Lower lobe of right lung (tissue), 2 donors: ENCODE measurements at regions not wholly inside any gene's neighbourhood (a gene's known extent, or its start where the extent isn't known, plus 50 kb on each side); places are given as distances from the start of the nearest gene placed in this dataset.

ENCODE experiments used
- ATAC-seq, 2 donors: fragments of 200-7000 bp; cut with Tn5 transposase; one replicate each; pipeline ENCODE4 v1.9.1; 2020 to 2022; ENCODE audit warnings: mild to moderate bottlenecking in 2 of 2, moderate library complexity in 2 of 2
- DNase-seq: peaks from one replicate; pipeline ENCODE4 v3.0.0-alpha.2; 2020
- H3K27ac ChIP-seq: fragments of 200-600 bp; one replicate; pipeline ENCODE4 v1.8.0; 2022
- H3K27me3 ChIP-seq: fragments of 200-600 bp; one replicate; pipeline ENCODE4 v1.8.0; 2022; ENCODE audit warnings: low read depth
- H3K36me3 ChIP-seq: fragments of 200-600 bp; one replicate; pipeline ENCODE4 v1.8.0; 2022; ENCODE audit warnings: mild to moderate bottlenecking
- H3K4me1 ChIP-seq: fragments of 200-600 bp; one replicate; pipeline ENCODE4 v1.8.0; 2022
- H3K4me3 ChIP-seq: fragments of 200-600 bp; one replicate; pipeline ENCODE4 v1.8.0; 2022; ENCODE audit warnings: mild to moderate bottlenecking
- H3K9me3 ChIP-seq: fragments of 200-600 bp; one replicate; pipeline ENCODE4 v1.8.0; 2022
- intact Hi-C: fragments of 100-400 bp; cut with DNase I; formaldehyde crosslinking; loops from one replicate; pipeline ENCODE4 v1.11.0; 2022
- TF ChIP-seq, protein P1 (sequence below): fragments of 200-600 bp; IDR thresholded peaks from one replicate; pipeline ENCODE4 v1.8.0; 2022; ENCODE audit warnings: antibody characterized with exemption, mild to moderate bottlenecking
- donor health status: DM: no; HTN: yes; CAD: no; lungs with severe emphysema.

GRCh38 chr14:98724734-98725133, 547.3 kb downstream of the BCL11B start:
- Histone ChIP-seq H3K27me3 (peaks cover 7% of the 10 kb centered on the region), H3K36me3 (no peaks in the 10 kb centered on the region), H3K4me1 (no peaks in the 10 kb centered on the region), H3K9me3 (no peaks in the 10 kb centered on the region), H3K4me3 (no peak overlapping the region), H3K27ac (no peak overlapping the region)
- intact Hi-C loops, result no loop called here
- DNase-seq, result no peak
- TF ChIP-seq, protein P1, sequence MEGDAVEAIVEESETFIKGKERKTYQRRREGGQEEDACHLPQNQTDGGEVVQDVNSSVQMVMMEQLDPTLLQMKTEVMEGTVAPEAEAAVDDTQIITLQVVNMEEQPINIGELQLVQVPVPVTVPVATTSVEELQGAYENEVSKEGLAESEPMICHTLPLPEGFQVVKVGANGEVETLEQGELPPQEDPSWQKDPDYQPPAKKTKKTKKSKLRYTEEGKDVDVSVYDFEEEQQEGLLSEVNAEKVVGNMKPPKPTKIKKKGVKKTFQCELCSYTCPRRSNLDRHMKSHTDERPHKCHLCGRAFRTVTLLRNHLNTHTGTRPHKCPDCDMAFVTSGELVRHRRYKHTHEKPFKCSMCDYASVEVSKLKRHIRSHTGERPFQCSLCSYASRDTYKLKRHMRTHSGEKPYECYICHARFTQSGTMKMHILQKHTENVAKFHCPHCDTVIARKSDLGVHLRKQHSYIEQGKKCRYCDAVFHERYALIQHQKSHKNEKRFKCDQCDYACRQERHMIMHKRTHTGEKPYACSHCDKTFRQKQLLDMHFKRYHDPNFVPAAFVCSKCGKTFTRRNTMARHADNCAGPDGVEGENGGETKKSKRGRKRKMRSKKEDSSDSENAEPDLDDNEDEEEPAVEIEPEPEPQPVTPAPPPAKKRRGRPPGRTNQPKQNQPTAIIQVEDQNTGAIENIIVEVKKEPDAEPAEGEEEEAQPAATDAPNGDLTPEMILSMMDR, result no peak
- no peak for ATAC-seq

DNA sequence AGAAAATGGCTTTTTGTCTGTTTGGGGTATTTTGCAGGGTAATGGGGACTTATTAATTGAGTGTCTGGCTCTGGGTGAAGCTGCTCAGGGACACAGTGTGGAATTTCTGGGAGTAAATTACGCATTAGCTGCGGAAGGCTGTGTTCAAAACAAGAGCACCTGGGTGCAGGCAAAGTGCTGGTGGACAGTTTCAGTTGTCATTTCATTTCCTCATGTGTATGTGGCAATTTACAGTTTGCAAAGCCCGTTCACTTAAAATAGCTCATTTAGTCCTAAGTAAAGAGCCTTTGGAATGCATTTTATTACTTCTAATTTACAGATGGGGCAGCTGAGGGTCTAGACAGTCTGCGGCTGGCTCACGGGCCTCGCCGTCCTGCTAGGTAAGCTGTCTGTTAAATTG, 546.8 kb downstream of the BCL11B start:
- H3K36me3 ChIP-seq, result no peaks in the 10 kb centered on the region
- no peak for ATAC-seq
- no peak overlapping the region for H3K27ac ChIP-seq
- H3K9me3 ChIP-seq, result no peaks in the 10 kb centered on the region
- TF ChIP-seq, protein P1, result no peak
- H3K4me3 ChIP-seq, result no peak overlapping the region
- no peak for DNase-seq
- intact Hi-C loops, result no loop called here
- H3K4me1 ChIP-seq, result no peaks in the 10 kb centered on the region
- peaks cover 7% of the 10 kb centered on the region for H3K27me3 ChIP-seq

- intact Hi-C loops, result no loop called here
- ATAC-seq (no peak), DNase-seq (no peak)
- Histone ChIP-seq H3K27ac (no peak overlapping the region), H3K36me3 (no peaks in the 10 kb centered on the region), H3K4me1 (no peaks in the 10 kb centered on the region), H3K4me3 (no peak overlapping the region), H3K9me3 (no peaks in the 10 kb centered on the region), H3K27me3 (peaks cover 7% of the 10 kb centered on the region)
- TF ChIP-seq, protein P1, result no peak
Measured at GRCh38 chr14:98725676-98726075, 546.3 kb downstream of the BCL11B start.

- H3K4me3 ChIP-seq, result no peak overlapping the region
- ATAC-seq (no peak), DNase-seq (no peak)
- TF ChIP-seq, protein P1, result no peak
- peaks cover 7% of the 10 kb centered on the region for H3K27me3 ChIP-seq
- H3K36me3 ChIP-seq, result no peaks in the 10 kb centered on the region
- H3K4me1 ChIP-seq, result no peaks in the 10 kb centered on the region
- no peak overlapping the region for H3K27ac ChIP-seq
- no peaks in the 10 kb centered on the region for H3K9me3 ChIP-seq
- intact Hi-C loops, result no loop called here
Measured at GRCh38 chr14:98726585-98727405, 545.2 kb downstream of the BCL11B start.

DNA sequence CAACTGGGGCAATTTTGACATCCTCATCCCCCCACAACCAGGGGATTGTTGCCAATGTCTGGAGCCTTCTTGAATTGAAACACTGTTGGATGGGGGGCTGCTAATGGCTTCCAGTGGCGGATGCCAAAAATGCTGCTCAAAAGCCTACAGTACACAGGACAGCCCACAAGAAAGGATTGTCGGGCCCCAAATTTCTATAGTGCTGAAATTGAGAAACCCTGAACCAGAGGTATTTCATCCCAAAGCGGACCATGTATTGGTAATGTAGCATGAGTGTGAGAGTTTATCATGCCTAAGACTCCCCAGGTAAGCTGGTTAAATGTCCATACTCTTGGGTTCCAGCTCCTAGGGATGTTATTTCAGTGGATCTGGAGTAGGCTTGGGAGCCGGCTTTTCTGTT, 544.0 kb downstream of the BCL11B start:
- TF ChIP-seq, protein P1, result no peak
- Histone ChIP-seq H3K27me3 (peaks cover 7% of the 10 kb centered on the region), H3K36me3 (no peaks in the 10 kb centered on the region), H3K9me3 (no peaks in the 10 kb centered on the region), H3K4me3 (no peak overlapping the region), H3K27ac (no peak overlapping the region), H3K4me1 (no peaks in the 10 kb centered on the region)
- ATAC-seq, result no peak
- DNase-seq, result no peak
- intact Hi-C loops, result no loop called here
